Lower leg skin (tissue), 4 donors: ENCODE measurements at regions not wholly inside any gene's neighbourhood (a gene's known extent, or its start where the extent isn't known, plus 50 kb on each side); places are given as distances from the start of the nearest gene placed in this dataset.

Experiments
- DNase-seq, 2 donors: peaks; one replicate each; pipeline ENCODE4 v3.0.0-alpha.2; 2019; ENCODE audit warnings: low spot score in 2 of 2
- H3K4me3 ChIP-seq: fragments of 200-600 bp; sonication (generic); 2 replicates; pipeline ENCODE4 v1.5.1; 2017; ENCODE audit warnings: mild to moderate bottlenecking, low read depth; ENCODE audit not compliant: poor library complexity, severe bottlenecking
- CTCF ChIP-seq, 3 donors: fragments of 450-650 bp; IDR thresholded peaks; one replicate each; pipeline ENCODE4 v1.5.1; 2016; ENCODE audit warnings: antibody characterized with exemption in 3 of 3, mild to moderate bottlenecking in 3 of 3, moderate library complexity in 2 of 3
- POLR2A ChIP-seq, 2 donors: fragments of 450-650 bp; IDR thresholded peaks; one replicate each; pipeline ENCODE4 v1.6.1; 2016 to 2017; ENCODE audit warnings: antibody characterized with exemption in 2 of 2, mild to moderate bottlenecking in 1 of 2, moderate library complexity in 1 of 2
- WGBS, 2 donors: methylation state at CpG; one replicate each; pipeline ENCODE4 v1.1.5; 2018; 5-methylcytosine and 5-hydroxymethylcytosine counted together
- intact Hi-C: fragments of 100-400 bp; cut with DNase I; formaldehyde crosslinking; loops from one replicate; pipeline ENCODE4 v1.15.0; 2023; ENCODE audit warnings: low total_unique reads

GRCh38 chr2:156087875-156088274, 244.6 kb downstream of the NR4A2 start:
- WGBS, 2 donors, result 64 to 65% methylated on average over 2 of the region's 2 CpGs
- no peak for TF ChIP-seq POLR2A (IDR thresholded peaks at IDR 0.05)
- TF ChIP-seq CTCF (IDR thresholded peaks at IDR 0.05), result no peak
- DNase-seq, result no peak
- no peak overlapping the region for H3K4me3 ChIP-seq
- intact Hi-C loops, result no loop called here

GRCh38 chr2:156083763-156084493, 248.6 kb downstream of the NR4A2 start:
- 48 to 66% methylated on average over 13 to 15 of the region's 15 CpGs for WGBS, 2 donors
- no peak for TF ChIP-seq CTCF (IDR thresholded peaks at IDR 0.05)
- no peak for TF ChIP-seq POLR2A (IDR thresholded peaks at IDR 0.05)
- DNase-seq, result no peak
- no peak overlapping the region for H3K4me3 ChIP-seq
- intact Hi-C loops, result no loop called here

- TF ChIP-seq POLR2A (IDR thresholded peaks at IDR 0.05) (no peak), CTCF (IDR thresholded peaks at IDR 0.05) (no peak)
- no peak for DNase-seq
- no peak overlapping the region for H3K4me3 ChIP-seq
- intact Hi-C loops, result no loop called here
- WGBS, 2 donors, result 86 to 93% methylated on average over 2 of the region's 2 CpGs
Observed at GRCh38 chr2:156079845-156080244, 252.7 kb downstream of the NR4A2 start.

- intact Hi-C loops, result no loop called here
- TF ChIP-seq POLR2A (IDR thresholded peaks at IDR 0.05) (no peak), CTCF (IDR thresholded peaks at IDR 0.05) (no peak)
- 57 to 63% methylated on average over 1 of the region's 1 CpG for WGBS, 2 donors
- no peak for DNase-seq
- H3K4me3 ChIP-seq, result no peak overlapping the region
Observed at GRCh38 chr2:156077041-156077742, 255.3 kb downstream of the NR4A2 start.

- no peak overlapping the region for H3K4me3 ChIP-seq
- intact Hi-C loops, result no loop called here
- 80 to 82% methylated on average over 4 of the region's 4 CpGs for WGBS, 2 donors
- DNase-seq, result no peak
- TF ChIP-seq CTCF (IDR thresholded peaks at IDR 0.05) (no peak), POLR2A (IDR thresholded peaks at IDR 0.05) (no peak)
Observed at GRCh38 chr2:156065912-156066311, 266.6 kb downstream of the NR4A2 start.
